Central memory CD4-positive, alpha-beta T cell (primary cell): ENCODE measurements at regions not wholly inside any gene's neighbourhood (a gene's known extent, or its start where the extent isn't known, plus 50 kb on each side); places are given as distances from the start of the nearest gene placed in this dataset.
"Not testable (repeated sequence)": the region's sequence is repeated elsewhere in the genome, so short reads cannot be mapped to it uniquely, and the experiment has no call there.

Experiments
- DNase-seq: peaks from one replicate; pipeline ENCODE4 v3.0.0; 2022

- no peak for DNase-seq
These were observed 150.6 kb downstream of the MYCN start for GRCh38 chr2:16090650-16091575.

GRCh38 chr2:16089491-16089890 is 149.1 kb downstream of the MYCN start:
- DNase-seq: not testable (repeated sequence)

- no peak for DNase-seq
These were observed 148.4 kb downstream of the MYCN start for GRCh38 chr2:16088802-16089112.

GRCh38 chr2:16088035-16088801 is 147.9 kb downstream of the MYCN start:
- DNase-seq: no peak

GRCh38 chr2:16086136-16086535 is 145.8 kb downstream of the MYCN start:
- DNase-seq: not testable (repeated sequence)

GRCh38 chr2:16085073-16085472 is 144.7 kb downstream of the MYCN start:
- no peak for DNase-seq

- no peak for DNase-seq
These were observed 143.9 kb downstream of the MYCN start for GRCh38 chr2:16084274-16084673.

GRCh38 chr2:16082276-16082675 is 141.9 kb downstream of the MYCN start:
- DNase-seq: no peak

- no peak for DNase-seq
These were observed 141.2 kb downstream of the MYCN start for GRCh38 chr2:16081316-16082200.

GRCh38 chr2:16080516-16080915 is 140.2 kb downstream of the MYCN start:
- no peak for DNase-seq

- DNase-seq: no peak
These were observed 139.7 kb downstream of the MYCN start for GRCh38 chr2:16080071-16080470.

- no peak for DNase-seq
These were observed 139.3 kb downstream of the MYCN start for GRCh38 chr2:16079637-16080036.

- DNase-seq: no peak
These were observed 137.3 kb downstream of the MYCN start for GRCh38 chr2:16077601-16078000.

- DNase-seq: no peak
These were observed 136.6 kb downstream of the MYCN start for GRCh38 chr2:16076911-16077310.

GRCh38 chr2:16075045-16076012 is 135.0 kb downstream of the MYCN start:
- no peak for DNase-seq

- DNase-seq: no peak
These were observed 133.6 kb downstream of the MYCN start for GRCh38 chr2:16073921-16074425.

- no peak for DNase-seq
These were observed 133.1 kb downstream of the MYCN start for GRCh38 chr2:16073471-16073870.

- DNase-seq: no peak
These were observed 132.4 kb downstream of the MYCN start for GRCh38 chr2:16072638-16073290.

- no peak for DNase-seq
These were observed 131.7 kb downstream of the MYCN start for GRCh38 chr2:16071865-16072637.
